Neural cell (in vitro differentiated cells): ENCODE measurements at regions not wholly inside any gene's neighbourhood (a gene's known extent, or its start where the extent isn't known, plus 50 kb on each side); places are given as distances from the start of the nearest gene placed in this dataset.

Source experiments
- CTCF ChIP-seq: fragments of 450-650 bp; IDR thresholded peaks from 2 replicates; pipeline ENCODE4 v1.5.1; 2014; ENCODE audit warnings: antibody characterized with exemption, mild to moderate bottlenecking, moderate library complexity; ENCODE audit not compliant: poor library complexity, severe bottlenecking
- EP300 ChIP-seq: fragments of 450-650 bp; conservative IDR thresholded peaks from 2 replicates; pipeline ENCODE4 v1.6.1; 2014; ENCODE audit warnings: antibody characterized with exemption, mild to moderate bottlenecking, moderate library complexity; ENCODE audit not compliant: poor library complexity, severe bottlenecking
- POLR2AphosphoS5 ChIP-seq: IDR thresholded peaks from 2 replicates; pipeline ENCODE4 v1.6.1; 2012
- TAF1 ChIP-seq: IDR thresholded peaks from 2 replicates; pipeline ENCODE4 v1.6.1; 2012; ENCODE audit warnings: low read depth
- TF ChIP-seq, protein P1 (sequence below): IDR thresholded peaks from 2 replicates; pipeline ENCODE4 v1.6.1; 2012; ENCODE audit warnings: borderline replicate concordance

GRCh38 chr1:121558514-121558913 is 373.7 kb downstream of the SRGAP2C start:
- TF ChIP-seq, protein P1, sequence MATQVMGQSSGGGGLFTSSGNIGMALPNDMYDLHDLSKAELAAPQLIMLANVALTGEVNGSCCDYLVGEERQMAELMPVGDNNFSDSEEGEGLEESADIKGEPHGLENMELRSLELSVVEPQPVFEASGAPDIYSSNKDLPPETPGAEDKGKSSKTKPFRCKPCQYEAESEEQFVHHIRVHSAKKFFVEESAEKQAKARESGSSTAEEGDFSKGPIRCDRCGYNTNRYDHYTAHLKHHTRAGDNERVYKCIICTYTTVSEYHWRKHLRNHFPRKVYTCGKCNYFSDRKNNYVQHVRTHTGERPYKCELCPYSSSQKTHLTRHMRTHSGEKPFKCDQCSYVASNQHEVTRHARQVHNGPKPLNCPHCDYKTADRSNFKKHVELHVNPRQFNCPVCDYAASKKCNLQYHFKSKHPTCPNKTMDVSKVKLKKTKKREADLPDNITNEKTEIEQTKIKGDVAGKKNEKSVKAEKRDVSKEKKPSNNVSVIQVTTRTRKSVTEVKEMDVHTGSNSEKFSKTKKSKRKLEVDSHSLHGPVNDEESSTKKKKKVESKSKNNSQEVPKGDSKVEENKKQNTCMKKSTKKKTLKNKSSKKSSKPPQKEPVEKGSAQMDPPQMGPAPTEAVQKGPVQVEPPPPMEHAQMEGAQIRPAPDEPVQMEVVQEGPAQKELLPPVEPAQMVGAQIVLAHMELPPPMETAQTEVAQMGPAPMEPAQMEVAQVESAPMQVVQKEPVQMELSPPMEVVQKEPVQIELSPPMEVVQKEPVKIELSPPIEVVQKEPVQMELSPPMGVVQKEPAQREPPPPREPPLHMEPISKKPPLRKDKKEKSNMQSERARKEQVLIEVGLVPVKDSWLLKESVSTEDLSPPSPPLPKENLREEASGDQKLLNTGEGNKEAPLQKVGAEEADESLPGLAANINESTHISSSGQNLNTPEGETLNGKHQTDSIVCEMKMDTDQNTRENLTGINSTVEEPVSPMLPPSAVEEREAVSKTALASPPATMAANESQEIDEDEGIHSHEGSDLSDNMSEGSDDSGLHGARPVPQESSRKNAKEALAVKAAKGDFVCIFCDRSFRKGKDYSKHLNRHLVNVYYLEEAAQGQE = no peak
- TF ChIP-seq CTCF (no peak), POLR2AphosphoS5 (no peak), TAF1 (no peak), EP300 (no peak)
